ENCODE measurements at regions not wholly inside any gene's neighbourhood (a gene's known extent, or its start where the extent isn't known, plus 50 kb on each side); places are given as distances from the start of the nearest gene placed in this dataset.

- DNase-seq, result peak; percentile 79
- Histone ChIP-seq H3K4me3 (no peak overlapping the region), H3K27me3 (ENCODE audit: low read depth) (no peaks in the 10 kb centered on the region), H3K4me1 (peaks cover 14% of the 10 kb centered on the region), H3K27ac (no peak overlapping the region), H3K36me3 (no peaks in the 10 kb centered on the region), H3K9me3 (no peaks in the 10 kb centered on the region)
- intact Hi-C loops (cut with DNase I), result no loop called here
- no peak for TF ChIP-seq CTCF (IDR thresholded peaks at IDR 0.05)
- ATAC-seq, result peak; percentile 81 to 84
Measured at GRCh38 chr2:9703085-9703678, 72.4 kb upstream of the YWHAQ start.

GRCh38 chr2:9703701-9704221 lies 73.0 kb upstream of the YWHAQ start:
- Histone ChIP-seq H3K4me3 (no peak overlapping the region), H3K27ac (no peak overlapping the region), H3K4me1 (peaks cover 14% of the 10 kb centered on the region), H3K36me3 (no peaks in the 10 kb centered on the region), H3K9me3 (no peaks in the 10 kb centered on the region), H3K27me3 (ENCODE audit: low read depth) (no peaks in the 10 kb centered on the region)
- DNase-seq (peak; percentile 58), ATAC-seq (peak; percentile 81 to 88)
- intact Hi-C loops (cut with DNase I), result no loop called here
- TF ChIP-seq CTCF (IDR thresholded peaks at IDR 0.05), result no peak

GRCh38 chr2:9704600-9704999 lies 73.8 kb upstream of the YWHAQ start:
- Histone ChIP-seq H3K4me3 (no peak overlapping the region), H3K36me3 (no peaks in the 10 kb centered on the region), H3K27me3 (ENCODE audit: low read depth) (no peaks in the 10 kb centered on the region), H3K4me1 (peaks cover 14% of the 10 kb centered on the region), H3K9me3 (no peaks in the 10 kb centered on the region), H3K27ac (no peak overlapping the region)
- no peak for ATAC-seq
- DNase-seq, result no peak
- no peak for TF ChIP-seq CTCF (IDR thresholded peaks at IDR 0.05)
- intact Hi-C loops (cut with DNase I), result no loop called here

GRCh38 chr2:9705196-9705595 lies 74.4 kb upstream of the YWHAQ start:
- no peak for ATAC-seq
- intact Hi-C loops (cut with DNase I), result no loop called here
- Histone ChIP-seq H3K4me1 (peaks cover 14% of the 10 kb centered on the region), H3K4me3 (no peak overlapping the region), H3K9me3 (no peaks in the 10 kb centered on the region), H3K27me3 (ENCODE audit: low read depth) (no peaks in the 10 kb centered on the region), H3K36me3 (no peaks in the 10 kb centered on the region), H3K27ac (no peak overlapping the region)
- TF ChIP-seq CTCF (IDR thresholded peaks at IDR 0.05), result no peak
- DNase-seq, result no peak

- Histone ChIP-seq H3K27ac (no peak overlapping the region), H3K4me3 (no peak overlapping the region), H3K27me3 (ENCODE audit: low read depth) (no peaks in the 10 kb centered on the region), H3K9me3 (no peaks in the 10 kb centered on the region), H3K4me1 (peaks cover 14% of the 10 kb centered on the region), H3K36me3 (no peaks in the 10 kb centered on the region)
- no peak for DNase-seq
- intact Hi-C loops (cut with DNase I), result no loop called here
- no peak for TF ChIP-seq CTCF (IDR thresholded peaks at IDR 0.05)
- no peak for ATAC-seq
Measured at GRCh38 chr2:9707008-9707407, 76.2 kb upstream of the YWHAQ start.
